Natural killer cell (primary cell): ENCODE measurements at regions not wholly inside any gene's neighbourhood (a gene's known extent, or its start where the extent isn't known, plus 50 kb on each side); places are given as distances from the start of the nearest gene placed in this dataset.

Source experiments
- ATAC-seq, 3 donors: fragments of 150-1000 bp in 2 of 3; fragments of 200-7000 bp in 1 of 3; cut with Tn5 transposase; 1 replicate in 1 of 3; 2 replicates in 2 of 3; pipeline ENCODE4 v1.10.0; 2021; ENCODE audit warnings: mild to moderate bottlenecking in 2 of 3, moderate library complexity in 2 of 3
- DNase-seq, 2 donors: peaks; one replicate each; pipeline versions ENCODE4 v3.0.0 to v3.0.0-alpha.2; 2013 to 2021; ENCODE audit warnings: mixed read lengths in 1 of 2
- H3K27ac ChIP-seq: one replicate; pipeline ENCODE4 v1.5.1; 2013; ENCODE audit warnings: mild to moderate bottlenecking, low read length
- H3K27me3 ChIP-seq: one replicate; pipeline ENCODE4 v1.6.1; 2013; ENCODE audit warnings: low read length; ENCODE audit not compliant: control insufficient read depth, insufficient read depth
- H3K36me3 ChIP-seq: one replicate; pipeline ENCODE4 v1.6.1; 2013; ENCODE audit warnings: low read length; ENCODE audit not compliant: control insufficient read depth, insufficient read depth
- H3K4me1 ChIP-seq: one replicate; pipeline ENCODE4 v1.6.1; 2013; ENCODE audit warnings: low read length; ENCODE audit not compliant: control insufficient read depth, insufficient read depth
- H3K4me3 ChIP-seq: one replicate; pipeline ENCODE4 v1.5.1; 2013; ENCODE audit warnings: low read length
- H3K9me3 ChIP-seq: one replicate; pipeline ENCODE4 v1.6.1; 2013; ENCODE audit warnings: low read length; ENCODE audit not compliant: control insufficient read depth, insufficient read depth
- H3K27ac Mint-ChIP-seq, 2 donors: one replicate each; pipeline ENCODE4 v1.8.0; 2022; ENCODE audit warnings: mild to moderate bottlenecking in 2 of 2, mixed read lengths in 2 of 2, moderate library complexity in 1 of 2
- H3K27me3 Mint-ChIP-seq, 2 donors: one replicate each; pipeline ENCODE4 v1.8.0; 2022; ENCODE audit warnings: low read depth in 2 of 2, mixed read lengths in 2 of 2
- H3K36me3 Mint-ChIP-seq: one replicate; pipeline ENCODE4 v1.8.0; 2022; ENCODE audit warnings: mixed read lengths
- H3K4me1 Mint-ChIP-seq, 2 donors: one replicate each; pipeline ENCODE4 v1.8.0; 2022; ENCODE audit warnings: mixed read lengths in 2 of 2
- H3K4me3 Mint-ChIP-seq: one replicate; pipeline ENCODE4 v1.8.0; 2022; ENCODE audit warnings: mild to moderate bottlenecking, moderate library complexity, mixed read lengths
- H3K9me3 Mint-ChIP-seq, 2 donors: one replicate each; pipeline ENCODE4 v1.8.0; 2022; ENCODE audit warnings: mixed read lengths in 2 of 2
- WGBS: methylation state at CpG from one replicate; pipeline ENCODE4 v1.1.7; 2013; ENCODE audit warnings: missing lambda C conversion rate; ENCODE audit not compliant: insufficient coverage; 5-methylcytosine and 5-hydroxymethylcytosine counted together
- intact Hi-C: fragments of 100-400 bp; cut with micrococcal nuclease; formaldehyde crosslinking; loops from one replicate; pipeline ENCODE4 v1.14.2; 2022
- TF ChIP-seq, protein P1 (sequence below): fragments of 200-600 bp; IDR thresholded peaks from one replicate; pipeline ENCODE4 v1.8.0; 2022; ENCODE audit warnings: antibody characterized with exemption

GRCh38 chr7:17404006-17404405, 105.6 kb downstream of the AHR start:
- DNase-seq (no peak), ATAC-seq (no peak)
- Mint-ChIP-seq H3K27me3 (peaks cover 8 to 9% of the 10 kb centered on the region in 2 donors), H3K9me3 (no peaks in the 10 kb centered on the region), H3K36me3 (no peaks in the 10 kb centered on the region), H3K4me3 (no peak overlapping the region), H3K4me1 (no peaks in the 10 kb centered on the region), H3K27ac (no peak overlapping the region)
- TF ChIP-seq, protein P1, sequence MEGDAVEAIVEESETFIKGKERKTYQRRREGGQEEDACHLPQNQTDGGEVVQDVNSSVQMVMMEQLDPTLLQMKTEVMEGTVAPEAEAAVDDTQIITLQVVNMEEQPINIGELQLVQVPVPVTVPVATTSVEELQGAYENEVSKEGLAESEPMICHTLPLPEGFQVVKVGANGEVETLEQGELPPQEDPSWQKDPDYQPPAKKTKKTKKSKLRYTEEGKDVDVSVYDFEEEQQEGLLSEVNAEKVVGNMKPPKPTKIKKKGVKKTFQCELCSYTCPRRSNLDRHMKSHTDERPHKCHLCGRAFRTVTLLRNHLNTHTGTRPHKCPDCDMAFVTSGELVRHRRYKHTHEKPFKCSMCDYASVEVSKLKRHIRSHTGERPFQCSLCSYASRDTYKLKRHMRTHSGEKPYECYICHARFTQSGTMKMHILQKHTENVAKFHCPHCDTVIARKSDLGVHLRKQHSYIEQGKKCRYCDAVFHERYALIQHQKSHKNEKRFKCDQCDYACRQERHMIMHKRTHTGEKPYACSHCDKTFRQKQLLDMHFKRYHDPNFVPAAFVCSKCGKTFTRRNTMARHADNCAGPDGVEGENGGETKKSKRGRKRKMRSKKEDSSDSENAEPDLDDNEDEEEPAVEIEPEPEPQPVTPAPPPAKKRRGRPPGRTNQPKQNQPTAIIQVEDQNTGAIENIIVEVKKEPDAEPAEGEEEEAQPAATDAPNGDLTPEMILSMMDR: no peak
- WGBS: 44% methylated on average over 3 of the region's 3 CpGs
- no peaks in the 10 kb centered on the region for H3K4me1 ChIP-seq
- no peak overlapping the region for H3K27ac ChIP-seq
- H3K4me3 ChIP-seq: no peak overlapping the region
- no peaks in the 10 kb centered on the region for H3K36me3 ChIP-seq
- no peaks in the 10 kb centered on the region for H3K27me3 ChIP-seq
- intact Hi-C loops: no loop called here
- no peaks in the 10 kb centered on the region for H3K9me3 ChIP-seq

DNA sequence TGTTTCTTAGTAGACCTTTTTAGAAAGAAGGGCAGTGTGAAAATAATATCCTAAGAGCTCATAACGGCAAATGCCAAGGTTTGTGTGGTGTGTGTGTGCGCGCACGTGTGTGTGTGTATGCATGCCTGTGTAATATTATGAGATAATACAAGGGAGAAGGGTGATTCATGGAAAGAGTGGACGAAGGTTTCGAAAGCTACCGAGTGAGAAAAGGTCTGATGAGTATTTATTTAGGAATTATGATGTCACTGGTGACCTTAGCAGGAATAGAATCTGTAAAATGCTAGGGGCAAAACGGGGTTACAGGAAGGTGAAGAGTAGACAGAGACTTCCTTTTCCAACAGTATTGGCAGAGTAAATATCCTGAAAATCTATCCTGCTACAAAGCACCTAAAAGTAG, 107.3 kb downstream of the AHR start:
- intact Hi-C loops: no loop called here
- no peaks in the 10 kb centered on the region for H3K36me3 Mint-ChIP-seq

DNA sequence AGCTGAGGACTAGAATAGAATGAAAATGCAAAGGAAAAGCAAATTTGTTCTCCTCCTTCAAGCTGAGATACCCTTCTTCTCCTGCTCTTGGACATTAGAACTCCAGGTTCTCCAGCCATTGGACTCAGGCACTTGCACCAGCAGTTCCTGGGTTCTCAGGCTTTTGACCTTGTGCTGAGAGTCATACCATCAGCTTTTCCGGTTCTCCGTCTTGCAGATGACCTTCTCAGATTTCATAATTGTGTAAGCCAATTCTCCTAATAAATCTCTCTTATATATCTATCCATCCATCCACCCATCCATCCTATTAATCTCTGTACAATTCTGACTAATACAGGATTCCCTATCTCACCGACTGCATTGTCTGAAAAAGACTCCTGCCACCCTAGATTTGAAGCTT, 108.3 kb downstream of the AHR start:
- no peak for ATAC-seq
- no peak overlapping the region for H3K4me3 ChIP-seq
- H3K9me3 Mint-ChIP-seq: no peaks in the 10 kb centered on the region
- TF ChIP-seq, protein P1: no peak
- no peak overlapping the region for H3K4me3 Mint-ChIP-seq
- H3K36me3 Mint-ChIP-seq: no peaks in the 10 kb centered on the region
- H3K27me3 Mint-ChIP-seq: peaks cover 8 to 9% of the 10 kb centered on the region in 2 donors
- no peaks in the 10 kb centered on the region for H3K4me1 ChIP-seq
- no peaks in the 10 kb centered on the region for H3K27me3 ChIP-seq
- intact Hi-C loops: no loop called here
- DNase-seq: no peak
- no peaks in the 10 kb centered on the region for H3K4me1 Mint-ChIP-seq
- 67% methylated on average over 3 of the region's 3 CpGs for WGBS
- H3K27ac ChIP-seq: no peak overlapping the region
- no peaks in the 10 kb centered on the region for H3K9me3 ChIP-seq
- H3K27ac Mint-ChIP-seq: no peak overlapping the region
- H3K36me3 ChIP-seq: no peaks in the 10 kb centered on the region

More for the DNA sequence above, 107.3 kb downstream of the AHR start:
- H3K4me3 Mint-ChIP-seq: no peak overlapping the region
- no peak overlapping the region for H3K4me3 ChIP-seq
- TF ChIP-seq, protein P1: no peak
- no peaks in the 10 kb centered on the region for H3K4me1 Mint-ChIP-seq
- peaks cover 8 to 9% of the 10 kb centered on the region in 2 donors for H3K27me3 Mint-ChIP-seq
- no peaks in the 10 kb centered on the region for H3K27me3 ChIP-seq
- H3K36me3 ChIP-seq: no peaks in the 10 kb centered on the region
- ATAC-seq (no peak), DNase-seq (no peak)
- no peaks in the 10 kb centered on the region for H3K4me1 ChIP-seq
- no peak overlapping the region for H3K27ac Mint-ChIP-seq
- no peak overlapping the region for H3K27ac ChIP-seq
- no peaks in the 10 kb centered on the region for H3K9me3 Mint-ChIP-seq
- 77% methylated on average over 7 of the region's 8 CpGs for WGBS
- no peaks in the 10 kb centered on the region for H3K9me3 ChIP-seq

- Histone ChIP-seq H3K27me3 (no peaks in the 10 kb centered on the region), H3K27ac (no peak overlapping the region), H3K4me1 (no peaks in the 10 kb centered on the region), H3K36me3 (no peaks in the 10 kb centered on the region), H3K4me3 (no peak overlapping the region), H3K9me3 (no peaks in the 10 kb centered on the region)
- Mint-ChIP-seq H3K27ac (no peak overlapping the region), H3K27me3 (peaks cover 8 to 9% of the 10 kb centered on the region in 2 donors), H3K36me3 (no peaks in the 10 kb centered on the region), H3K9me3 (no peaks in the 10 kb centered on the region), H3K4me1 (no peaks in the 10 kb centered on the region), H3K4me3 (no peak overlapping the region)
- no peak for ATAC-seq
- intact Hi-C loops: no loop called here
- DNase-seq: no peak
- TF ChIP-seq, protein P1: no peak
These were observed 108.8 kb downstream of the AHR start for GRCh38 chr7:17407229-17407628.
